Urothelium cell line (cell line): ENCODE measurements at regions not wholly inside any gene's neighbourhood (a gene's known extent, or its start where the extent isn't known, plus 50 kb on each side); places are given as distances from the start of the nearest gene placed in this dataset.
"Not testable (repeated sequence)": the region's sequence is repeated elsewhere in the genome, so short reads cannot be mapped to it uniquely, and the experiment has no call there.

ENCODE experiments used
- DNase-seq: peaks from one replicate; pipeline ENCODE4 v3.0.0; 2011; ENCODE audit warnings: low spot score, mixed read lengths
- FAIRE-seq: peaks from 2 replicates; lab custom pipeline; 2011; peaks lifted over from hg19 to GRCh38; lab: Jason Lieb, UNC

DNA sequence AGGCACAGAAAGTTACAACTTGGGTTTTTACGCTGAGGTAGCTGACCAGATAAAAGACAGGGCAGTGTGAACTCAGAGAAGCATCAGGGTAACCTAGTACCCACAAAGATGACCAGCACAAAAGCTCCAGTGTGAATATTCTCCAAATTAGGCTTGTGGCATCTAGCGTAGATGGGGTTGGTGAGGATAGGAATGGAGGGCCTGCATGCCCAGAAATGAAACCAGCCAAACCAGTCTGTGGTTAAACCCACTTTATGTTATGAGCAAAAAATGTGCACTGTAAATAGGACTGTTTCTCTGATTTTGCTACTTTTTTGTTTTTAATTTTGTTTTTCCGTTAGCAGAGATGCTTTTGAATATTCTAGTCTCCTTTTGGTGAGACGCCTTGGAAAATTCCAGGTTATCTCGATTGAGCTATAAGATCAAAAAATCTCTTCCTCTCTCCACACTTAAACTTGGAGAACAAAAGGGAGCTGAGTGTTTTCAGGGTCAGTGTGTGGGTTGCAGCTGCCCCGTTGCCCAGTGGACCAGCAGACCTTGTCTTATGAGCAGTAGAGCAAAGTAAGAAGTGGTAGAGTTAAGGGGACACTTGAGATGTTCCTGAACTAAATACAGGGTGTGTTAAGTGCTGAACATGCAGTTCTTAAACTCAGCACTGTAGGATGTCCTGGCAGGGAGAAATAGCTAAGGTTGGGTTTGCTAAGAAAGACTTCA lies 132.9 kb downstream of the C3orf38 start:
- FAIRE-seq (no peak), DNase-seq (no peak)

GRCh38 chr3:88283242-88283592 lies 133.5 kb downstream of the C3orf38 start:
- FAIRE-seq (no peak), DNase-seq (no peak)

- DNase-seq (no peak), FAIRE-seq (no peak)
These were observed 141.7 kb downstream of the C3orf38 start for GRCh38 chr3:88291486-88291885.

DNA sequence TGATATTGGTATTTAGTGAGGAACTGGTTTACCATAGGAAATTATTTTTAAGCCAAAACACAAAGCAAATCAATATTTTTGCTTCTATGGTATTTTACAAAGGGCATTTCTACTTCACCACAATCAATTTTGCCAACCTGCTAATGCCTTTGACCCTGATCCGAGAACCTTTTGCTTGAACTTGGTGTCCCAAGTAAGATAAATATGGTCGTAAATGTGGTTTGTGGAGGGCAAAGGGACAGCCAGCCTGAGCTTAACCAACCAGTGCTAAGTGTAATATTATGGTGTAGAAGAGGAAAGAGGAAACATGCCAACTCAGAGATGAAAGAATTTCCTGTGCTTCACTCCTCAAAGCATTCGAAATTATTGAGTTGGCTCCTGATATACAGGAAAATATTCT lies 148.4 kb downstream of the C3orf38 start:
- DNase-seq: no peak
- no peak for FAIRE-seq

- FAIRE-seq (no peak), DNase-seq (no peak)
These were observed 151.7 kb downstream of the C3orf38 start for GRCh38 chr3:88301273-88301995.

DNA sequence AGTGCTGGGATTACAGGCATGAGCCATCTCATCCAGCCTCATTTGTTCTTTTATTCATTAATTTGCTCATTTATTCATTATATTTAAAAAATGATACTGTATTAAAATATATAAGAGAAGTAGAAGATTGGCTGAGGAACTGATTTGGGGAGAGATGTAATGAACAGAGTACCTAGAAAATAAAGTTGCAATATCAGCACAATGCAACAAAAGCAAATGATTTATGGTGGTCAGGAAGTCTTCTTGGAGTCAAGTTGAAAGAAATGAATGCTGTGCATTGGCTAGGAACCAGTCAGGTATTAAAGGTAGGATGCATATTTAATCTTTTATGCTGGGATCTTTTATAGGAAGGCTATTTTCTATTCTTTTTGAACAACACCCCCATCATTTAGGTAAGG lies 152.2 kb downstream of the C3orf38 start:
- DNase-seq (no peak), FAIRE-seq (no peak)

DNA sequence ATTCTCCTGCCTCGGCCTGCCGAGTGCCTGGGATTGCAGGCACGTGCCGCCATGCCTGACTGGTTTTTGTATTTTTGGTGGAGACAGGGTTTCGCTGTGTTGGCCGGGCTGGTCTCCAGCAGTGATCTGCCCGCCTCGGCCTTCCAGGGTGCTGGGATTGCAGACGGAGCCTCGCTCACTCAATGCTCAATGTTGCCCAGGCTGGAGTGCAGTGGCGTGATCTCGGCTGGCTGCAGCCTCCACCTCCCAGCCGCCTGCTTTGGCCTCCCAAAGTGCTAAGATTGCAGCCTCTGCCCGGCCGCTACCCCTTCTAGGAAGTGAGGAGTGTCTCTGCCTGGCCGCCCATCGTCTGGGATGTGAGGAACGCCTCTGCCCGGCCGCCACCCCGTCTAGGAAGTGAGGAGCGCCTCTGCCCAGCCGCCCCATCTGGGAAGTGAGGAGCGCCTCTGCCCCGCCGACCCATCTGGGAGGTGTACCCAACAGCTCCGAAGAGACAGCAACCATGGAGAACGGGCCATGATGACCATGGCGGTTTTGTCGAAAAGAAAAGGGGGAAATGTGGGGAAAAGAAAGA lies 153.7 kb downstream of the C3orf38 start:
- not testable (repeated sequence) for DNase-seq, FAIRE-seq

GRCh38 chr3:88307666-88308065 lies 157.9 kb downstream of the C3orf38 start:
- DNase-seq: no peak
- no peak for FAIRE-seq

- DNase-seq (no peak), FAIRE-seq (no peak)
These were observed 162.1 kb downstream of the C3orf38 start for GRCh38 chr3:88311826-88312225.

DNA sequence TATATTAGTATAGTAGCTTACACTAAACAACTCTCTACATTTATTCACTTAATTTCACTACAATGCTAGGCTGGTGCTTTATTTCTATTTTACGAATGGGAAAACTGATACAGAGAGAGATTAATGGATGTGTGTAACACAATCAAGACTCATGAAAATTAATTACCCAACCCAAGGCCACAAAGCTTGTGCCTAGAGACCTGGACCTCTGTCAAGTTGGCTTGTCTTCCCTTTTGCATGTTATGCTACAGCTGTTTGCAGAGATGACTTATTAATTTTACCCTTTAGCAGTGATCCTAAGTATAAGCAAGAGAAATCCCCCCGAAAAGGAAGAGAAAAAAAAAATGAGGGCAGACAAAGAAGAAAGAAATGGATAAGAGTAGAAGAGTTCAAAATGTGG lies 162.5 kb downstream of the C3orf38 start:
- no peak for FAIRE-seq
- no peak for DNase-seq

DNA sequence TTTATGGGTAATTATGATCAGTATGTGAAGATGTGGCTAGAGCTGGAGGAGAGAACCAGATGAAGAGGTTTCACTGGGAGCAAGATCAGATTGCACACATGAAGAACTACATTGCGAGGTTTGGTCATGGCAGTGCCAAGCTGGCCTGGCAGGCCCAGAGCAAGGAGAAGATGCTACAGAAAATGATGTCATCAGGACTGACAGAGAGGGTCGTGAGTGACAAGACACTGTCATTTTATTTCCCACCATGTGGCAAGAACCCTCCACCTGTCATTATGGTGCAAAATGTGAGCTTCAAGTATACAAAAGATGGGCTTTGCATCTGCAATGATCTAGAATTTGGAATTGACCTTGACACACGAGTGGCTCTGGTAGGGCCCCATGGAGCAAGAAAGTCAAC lies 168.3 kb downstream of the C3orf38 start:
- peak; percentile 69 for FAIRE-seq

DNA sequence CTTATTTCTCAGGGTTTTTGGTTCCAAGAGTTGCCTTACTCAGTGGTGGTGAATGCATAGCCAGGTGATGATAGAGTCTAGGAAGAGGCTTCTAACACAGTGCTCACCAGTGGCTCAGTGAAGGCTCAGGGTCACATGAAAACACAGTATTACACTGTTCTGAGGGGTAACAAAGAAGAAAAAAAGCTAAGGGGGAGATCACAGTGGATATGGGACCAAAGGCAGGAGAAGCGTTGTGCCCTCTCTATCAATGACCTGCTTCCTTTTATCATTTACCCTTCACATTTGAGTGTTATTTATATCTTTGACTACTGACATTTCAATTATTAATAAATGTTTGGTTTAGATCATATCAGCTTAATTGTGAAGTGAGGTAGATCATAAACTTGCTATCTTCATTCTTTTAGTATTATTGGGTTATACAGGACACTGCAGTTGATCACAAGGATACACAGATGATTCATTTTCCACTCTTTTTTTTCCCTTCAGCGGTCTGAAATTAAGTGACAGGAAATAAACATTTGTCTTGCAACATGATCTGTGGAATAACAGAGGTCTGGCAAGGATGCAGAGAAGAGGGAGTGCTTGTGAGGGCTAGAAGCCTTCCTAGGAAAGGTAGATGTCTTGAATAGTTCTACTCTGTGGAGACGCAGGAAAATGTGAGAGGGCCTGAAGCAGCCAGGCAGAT lies 171.7 kb downstream of the C3orf38 start:
- DNase-seq (peak; percentile 12), FAIRE-seq (no peak)

More for the DNA sequence above, 168.3 kb downstream of the C3orf38 start:
- no peak for DNase-seq

GRCh38 chr3:88324788-88325187 lies 175.0 kb downstream of the C3orf38 start:
- no peak for FAIRE-seq
- no peak for DNase-seq

DNA sequence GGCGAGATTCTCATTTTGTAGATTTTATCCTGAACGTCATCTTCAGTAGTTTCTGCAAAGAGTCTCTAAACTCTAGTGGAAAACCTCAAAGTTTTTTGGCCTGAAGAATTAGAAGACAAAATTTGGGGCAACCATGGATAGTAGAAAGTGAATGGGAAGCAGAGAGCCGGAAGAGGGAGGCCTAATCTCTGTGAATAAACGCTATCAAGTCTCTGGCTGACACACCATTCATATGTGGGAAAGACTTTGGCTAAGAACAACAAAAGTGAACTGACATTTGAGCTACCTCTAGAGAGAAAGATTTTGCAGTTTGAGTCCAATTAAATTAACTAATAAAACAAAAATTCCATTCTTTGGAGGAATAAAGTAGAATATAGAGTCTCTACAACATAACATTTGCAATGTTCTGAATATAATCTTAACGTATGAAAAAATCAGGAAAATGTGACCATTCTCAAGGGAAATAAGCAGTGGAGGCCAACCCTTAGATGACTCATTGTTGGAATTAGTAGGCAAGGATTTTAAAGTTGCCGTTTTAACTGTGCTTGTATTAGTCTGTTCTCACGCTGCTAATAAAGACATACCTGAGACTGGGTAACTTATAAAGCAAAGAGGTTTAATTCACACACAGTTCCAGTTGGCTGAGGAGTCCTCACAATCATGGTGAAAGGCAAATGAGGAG lies 184.6 kb downstream of the C3orf38 start:
- no peak for DNase-seq

GRCh38 chr3:88336894-88337293 lies 187.1 kb downstream of the C3orf38 start:
- no peak for DNase-seq

More for the DNA sequence above, 184.6 kb downstream of the C3orf38 start:
- no peak for FAIRE-seq

DNA sequence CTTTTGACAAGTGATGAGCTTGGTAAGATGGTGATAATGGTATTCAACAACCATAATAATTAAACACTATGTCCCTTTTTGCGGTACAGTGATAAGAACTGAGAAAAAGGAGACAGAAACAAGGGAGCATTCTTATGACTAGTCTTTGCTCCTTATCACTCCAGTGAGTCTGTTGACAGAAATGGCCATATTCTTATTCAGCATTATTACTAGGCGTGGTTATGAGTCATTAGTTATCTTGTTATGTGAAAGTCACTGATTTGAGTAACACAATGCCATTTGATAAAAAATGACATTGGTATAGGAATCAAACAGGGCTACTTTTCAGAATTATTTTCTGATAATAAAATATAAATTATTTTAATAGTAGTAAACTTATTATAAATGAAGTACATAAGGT lies 193.5 kb downstream of the C3orf38 start:
- no peak for FAIRE-seq

More at GRCh38 chr3:88336894-88337293, 187.1 kb downstream of the C3orf38 start:
- no peak for FAIRE-seq

GRCh38 chr3:88346643-88347042 lies 196.9 kb downstream of the C3orf38 start:
- FAIRE-seq (no peak), DNase-seq (no peak)

More for the DNA sequence above, 193.5 kb downstream of the C3orf38 start:
- no peak for DNase-seq

DNA sequence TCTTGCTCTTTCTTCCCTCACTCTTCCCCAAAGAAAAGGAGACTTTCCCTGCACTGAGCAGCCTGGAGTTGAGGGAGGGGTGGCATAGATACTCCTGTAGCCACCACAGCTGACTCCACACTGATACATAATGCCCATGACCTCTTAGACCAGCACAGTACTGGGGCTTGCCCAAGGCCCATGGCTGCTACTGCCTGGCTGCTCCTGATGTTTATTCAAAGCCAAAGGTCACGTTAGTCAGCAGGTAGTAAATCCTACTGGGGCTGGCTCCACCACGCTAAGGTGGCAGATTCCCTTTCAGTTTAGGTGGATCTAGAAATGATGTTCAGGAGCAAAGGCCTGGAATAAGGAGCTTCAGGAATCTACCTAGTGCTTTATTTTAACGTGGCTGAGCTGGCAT lies 212.7 kb downstream of the C3orf38 start:
- FAIRE-seq (no peak), DNase-seq (no peak)

GRCh38 chr3:88364926-88365325 lies 215.2 kb downstream of the C3orf38 start:
- no peak for DNase-seq
- FAIRE-seq: no peak

- DNase-seq (no peak), FAIRE-seq (no peak)
These were observed 219.6 kb downstream of the C3orf38 start for GRCh38 chr3:88369337-88369736.

- no peak for FAIRE-seq
- no peak for DNase-seq
These were observed 220.0 kb downstream of the C3orf38 start for GRCh38 chr3:88369767-88370166.
